ENCODE measurements at regions not wholly inside any gene's neighbourhood (a gene's known extent, or its start where the extent isn't known, plus 50 kb on each side); places are given as distances from the start of the nearest gene placed in this dataset.

DNA sequence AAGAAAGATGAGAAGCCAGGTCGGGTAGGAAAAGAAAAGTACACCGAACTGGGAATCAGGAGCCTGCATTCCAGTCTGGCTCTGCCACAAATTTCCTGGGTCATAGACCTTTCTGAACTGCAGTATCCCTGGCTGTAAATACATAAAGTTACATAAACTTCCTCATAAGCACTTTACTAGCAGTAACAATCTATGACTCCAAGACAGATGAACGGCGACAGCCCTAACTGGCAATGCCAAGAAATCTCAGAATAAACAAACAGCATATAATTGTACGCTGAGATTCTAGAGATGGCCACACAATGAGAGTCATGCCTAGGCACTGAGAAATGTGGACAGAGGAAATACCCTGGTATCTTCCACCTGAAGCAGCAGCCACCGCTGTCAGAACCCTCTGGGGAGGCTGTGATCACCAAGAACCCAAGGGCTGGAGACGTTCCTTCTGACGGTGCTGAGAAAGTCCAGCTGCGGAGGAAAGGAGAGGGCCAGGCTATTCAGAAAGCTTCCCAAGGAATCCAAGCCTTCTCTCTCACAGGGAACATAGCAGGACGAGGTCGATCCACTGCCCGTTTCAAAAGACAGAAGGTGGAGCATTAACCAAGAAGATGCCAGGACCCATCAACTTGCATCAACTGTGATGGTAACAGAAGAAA lies 89.3 kb upstream of the SLC66A3 start:
- no peak overlapping the region for H3K4me3 ChIP-seq (ENCODE audit: insufficient read depth, low read length)
- H2AFZ ChIP-seq (ENCODE audit: low read length): no peak overlapping the region
- no peak for TF ChIP-seq CTCF (IDR thresholded peaks at IDR 0.05; ENCODE audit: extremely low read depth, low read depth, low read length)
- no peak for DNase-seq (ENCODE audit: insufficient read length, low spot score, missing footprints)
- H3K4me2 ChIP-seq (ENCODE audit: insufficient read depth, low read length): no peak overlapping the region
- H3K79me2 ChIP-seq (ENCODE audit: insufficient read depth, low read length): no peaks in the 10 kb centered on the region
- H3K27me3 ChIP-seq (ENCODE audit: insufficient read depth, low read length): peaks cover 30% of the 10 kb centered on the region
- no peaks in the 10 kb centered on the region for H4K20me1 ChIP-seq (ENCODE audit: insufficient read depth, low read length)
- no peaks in the 10 kb centered on the region for H3K36me3 ChIP-seq (ENCODE audit: insufficient read depth, low read length)
- H3K9me3 ChIP-seq (ENCODE audit: low read depth, low read length): no peaks in the 10 kb centered on the region
- no peak overlapping the region for H3K27ac ChIP-seq (ENCODE audit: low read depth, low read length)
- H3K4me1 ChIP-seq (ENCODE audit: insufficient read depth, low read length): no peaks in the 10 kb centered on the region

- no peak for DNase-seq (ENCODE audit: insufficient read length, low spot score, missing footprints)
- Histone ChIP-seq H3K4me2 (ENCODE audit: insufficient read depth, low read length) (no peak overlapping the region), H3K27ac (ENCODE audit: low read depth, low read length) (no peak overlapping the region), H3K36me3 (ENCODE audit: insufficient read depth, low read length) (no peaks in the 10 kb centered on the region), H2AFZ (ENCODE audit: low read length) (no peak overlapping the region), H4K20me1 (ENCODE audit: insufficient read depth, low read length) (no peaks in the 10 kb centered on the region), H3K4me1 (ENCODE audit: insufficient read depth, low read length) (no peaks in the 10 kb centered on the region), H3K4me3 (ENCODE audit: insufficient read depth, low read length) (no peak overlapping the region), H3K27me3 (ENCODE audit: insufficient read depth, low read length) (peaks cover 30% of the 10 kb centered on the region), H3K9me3 (ENCODE audit: low read depth, low read length) (no peaks in the 10 kb centered on the region), H3K79me2 (ENCODE audit: insufficient read depth, low read length) (no peaks in the 10 kb centered on the region)
- TF ChIP-seq CTCF (IDR thresholded peaks at IDR 0.05; ENCODE audit: extremely low read depth, low read depth, low read length): no peak
These were observed 87.8 kb upstream of the SLC66A3 start for GRCh38 chr2:11067221-11068078.

- H2AFZ ChIP-seq (ENCODE audit: low read length): no peak overlapping the region
- H3K9me3 ChIP-seq (ENCODE audit: low read depth, low read length): no peaks in the 10 kb centered on the region
- no peak for TF ChIP-seq CTCF (IDR thresholded peaks at IDR 0.05; ENCODE audit: extremely low read depth, low read depth, low read length)
- H3K27me3 ChIP-seq (ENCODE audit: insufficient read depth, low read length): peaks cover 30% of the 10 kb centered on the region
- no peaks in the 10 kb centered on the region for H3K36me3 ChIP-seq (ENCODE audit: insufficient read depth, low read length)
- H4K20me1 ChIP-seq (ENCODE audit: insufficient read depth, low read length): no peaks in the 10 kb centered on the region
- H3K79me2 ChIP-seq (ENCODE audit: insufficient read depth, low read length): no peaks in the 10 kb centered on the region
- no peak overlapping the region for H3K4me3 ChIP-seq (ENCODE audit: insufficient read depth, low read length)
- H3K4me1 ChIP-seq (ENCODE audit: insufficient read depth, low read length): peaks cover under 1% of the 10 kb centered on the region
- DNase-seq (ENCODE audit: insufficient read length, low spot score, missing footprints): no peak
- no peak overlapping the region for H3K4me2 ChIP-seq (ENCODE audit: insufficient read depth, low read length)
- H3K27ac ChIP-seq (ENCODE audit: low read depth, low read length): no peak overlapping the region
These were observed 87.1 kb upstream of the SLC66A3 start for GRCh38 chr2:11068079-11068741.

Measured in osteoblast (primary cell).